KOPT-K1 (cell line): ENCODE measurements at regions not wholly inside any gene's neighbourhood (a gene's known extent, or its start where the extent isn't known, plus 50 kb on each side); places are given as distances from the start of the nearest gene placed in this dataset.

ENCODE experiments used
- H3K27ac ChIP-seq: fragments of 200-600 bp; sonication (generic); 2 replicates; pipeline ENCODE4 v1.5.1; 2016; ENCODE audit warnings: antibody characterized with exemption, mild to moderate bottlenecking, low read depth, low read length; ENCODE audit not compliant: poor library complexity, severe bottlenecking
- H3K36me3 ChIP-seq: fragments of 200-600 bp; sonication (generic); 2 replicates; pipeline ENCODE4 v1.5.1; 2017; ENCODE audit warnings: antibody characterized with exemption, mild to moderate bottlenecking, low read length, moderate library complexity; ENCODE audit not compliant: insufficient read depth
- H3K9me3 ChIP-seq: fragments of 200-600 bp; sonication (generic); 2 replicates; pipeline ENCODE4 v1.5.1; 2017; ENCODE audit warnings: antibody characterized with exemption, low read length, mild to moderate bottlenecking; ENCODE audit not compliant: insufficient read depth, poor library complexity, severe bottlenecking

- H3K9me3 ChIP-seq, result no peaks in the 10 kb centered on the region
- no peaks in the 10 kb centered on the region for H3K36me3 ChIP-seq
- no peak overlapping the region for H3K27ac ChIP-seq
Observed at GRCh38 chr3:180325533-180325932, 276.4 kb upstream of the TTC14 start.

GRCh38 chr3:180325958-180326357 is 276.0 kb upstream of the TTC14 start:
- no peaks in the 10 kb centered on the region for H3K9me3 ChIP-seq
- H3K27ac ChIP-seq, result no peak overlapping the region
- H3K36me3 ChIP-seq, result no peaks in the 10 kb centered on the region

- Histone ChIP-seq H3K27ac (no peak overlapping the region), H3K9me3 (peaks cover 7% of the 10 kb centered on the region), H3K36me3 (no peaks in the 10 kb centered on the region)
Observed at GRCh38 chr3:180329187-180329586, 272.8 kb upstream of the TTC14 start.

- Histone ChIP-seq H3K27ac (no peak overlapping the region), H3K9me3 (peaks cover 7% of the 10 kb centered on the region), H3K36me3 (no peaks in the 10 kb centered on the region)
Observed at GRCh38 chr3:180329847-180330246, 272.1 kb upstream of the TTC14 start.

- H3K27ac ChIP-seq, result no peak overlapping the region
- H3K9me3 ChIP-seq, result peaks cover 7% of the 10 kb centered on the region
- H3K36me3 ChIP-seq, result no peaks in the 10 kb centered on the region
Observed at GRCh38 chr3:180330440-180330839, 271.5 kb upstream of the TTC14 start.

GRCh38 chr3:180332608-180333007 is 269.4 kb upstream of the TTC14 start:
- no peaks in the 10 kb centered on the region for H3K36me3 ChIP-seq
- H3K9me3 ChIP-seq, result peaks cover 7% of the 10 kb centered on the region
- no peak overlapping the region for H3K27ac ChIP-seq

- Histone ChIP-seq H3K27ac (no peak overlapping the region), H3K36me3 (no peaks in the 10 kb centered on the region), H3K9me3 (peaks cover 7% of the 10 kb centered on the region)
Observed at GRCh38 chr3:180335050-180335449, 266.9 kb upstream of the TTC14 start.

GRCh38 chr3:180340395-180340794 is 261.6 kb upstream of the TTC14 start:
- no peaks in the 10 kb centered on the region for H3K36me3 ChIP-seq
- H3K27ac ChIP-seq, result no peak overlapping the region
- H3K9me3 ChIP-seq, result no peaks in the 10 kb centered on the region

GRCh38 chr3:180341516-180341915 is 260.4 kb upstream of the TTC14 start:
- H3K9me3 ChIP-seq, result no peaks in the 10 kb centered on the region
- no peak overlapping the region for H3K27ac ChIP-seq
- no peaks in the 10 kb centered on the region for H3K36me3 ChIP-seq

- Histone ChIP-seq H3K36me3 (no peaks in the 10 kb centered on the region), H3K27ac (no peak overlapping the region), H3K9me3 (no peaks in the 10 kb centered on the region)
Observed at GRCh38 chr3:180351601-180352000, 250.4 kb upstream of the TTC14 start.

GRCh38 chr3:180352261-180352660 is 249.7 kb upstream of the TTC14 start:
- H3K36me3 ChIP-seq, result no peaks in the 10 kb centered on the region

GRCh38 chr3:180354214-180354613 is 247.7 kb upstream of the TTC14 start:
- Histone ChIP-seq H3K27ac (no peak overlapping the region), H3K36me3 (no peaks in the 10 kb centered on the region), H3K9me3 (no peaks in the 10 kb centered on the region)

More at GRCh38 chr3:180352261-180352660, 249.7 kb upstream of the TTC14 start:
- Histone ChIP-seq H3K9me3 (no peaks in the 10 kb centered on the region), H3K27ac (no peak overlapping the region)

GRCh38 chr3:180358179-180358578 is 243.8 kb upstream of the TTC14 start:
- no peaks in the 10 kb centered on the region for H3K36me3 ChIP-seq
- H3K27ac ChIP-seq, result no peak overlapping the region
- H3K9me3 ChIP-seq, result no peaks in the 10 kb centered on the region

GRCh38 chr3:180359061-180359952 is 242.7 kb upstream of the TTC14 start:
- Histone ChIP-seq H3K36me3 (no peaks in the 10 kb centered on the region), H3K27ac (no peak overlapping the region), H3K9me3 (no peaks in the 10 kb centered on the region)

GRCh38 chr3:180359953-180360279 is 242.0 kb upstream of the TTC14 start:
- Histone ChIP-seq H3K9me3 (no peaks in the 10 kb centered on the region), H3K36me3 (no peaks in the 10 kb centered on the region), H3K27ac (no peak overlapping the region)

GRCh38 chr3:180362081-180362480 is 239.9 kb upstream of the TTC14 start:
- no peaks in the 10 kb centered on the region for H3K36me3 ChIP-seq
- no peak overlapping the region for H3K27ac ChIP-seq
- peaks cover 5% of the 10 kb centered on the region for H3K9me3 ChIP-seq
